ENCODE measurements at regions not wholly inside any gene's neighbourhood (a gene's known extent, or its start where the extent isn't known, plus 50 kb on each side); places are given as distances from the start of the nearest gene placed in this dataset.
"Not testable (repeated sequence)": the region's sequence is repeated elsewhere in the genome, so short reads cannot be mapped to it uniquely, and the experiment has no call there.

DNA sequence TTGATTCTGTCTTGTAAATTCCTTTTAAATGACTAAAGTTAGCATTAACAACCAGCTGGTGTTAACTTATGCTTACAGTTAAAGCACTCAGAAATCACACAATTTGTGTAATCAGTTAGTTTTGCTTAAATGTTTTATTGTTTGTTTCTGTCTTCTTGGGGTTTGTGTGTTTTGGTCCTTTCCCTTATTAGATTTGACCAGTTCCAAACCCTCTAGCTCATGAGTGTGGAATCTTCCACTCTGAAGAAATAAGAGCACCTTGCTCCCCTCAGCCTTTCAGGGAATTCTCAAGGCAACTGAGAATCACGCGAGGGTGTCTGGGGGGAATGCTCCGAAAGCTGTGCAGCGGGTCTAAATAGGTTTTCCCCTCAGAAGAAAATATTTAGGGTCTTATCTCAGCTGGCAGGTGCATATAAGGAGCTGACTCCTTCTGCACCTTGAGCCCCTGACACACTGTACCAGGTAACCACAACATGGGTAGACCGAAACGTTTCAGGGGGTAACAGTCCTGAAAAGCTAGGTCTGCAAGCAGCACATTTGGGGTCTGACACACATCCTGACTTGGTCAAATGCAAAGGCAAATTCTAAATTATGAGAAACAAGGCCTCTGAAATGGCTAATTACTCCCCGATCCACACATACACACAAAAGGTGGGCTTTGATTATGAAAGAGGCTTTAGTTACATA lies 188.1 kb upstream of the ETV3 start:
- Histone ChIP-seq H3K36me3 (ENCODE audit: control insufficient read depth, insufficient read depth, low read length) (no peaks in the 10 kb centered on the region), H3K4me1 (ENCODE audit: control insufficient read depth, insufficient read depth, low read length) (no peaks in the 10 kb centered on the region), H3K27me3 (ENCODE audit: control insufficient read depth, insufficient read depth, low read length) (no peaks in the 10 kb centered on the region), H3K9me3 (ENCODE audit: control insufficient read depth, insufficient read depth, low read depth, low read length) (no peaks in the 10 kb centered on the region), H3K27ac (ENCODE audit: low read length) (no peak overlapping the region), H3K4me3 (ENCODE audit: low read depth in 2 of 2, low read length in 2 of 2) (no peak overlapping the region)
- ATAC-seq (no peak), DNase-seq (ENCODE audit: low read depth, low spot score) (no peak)
- no TSS peak for BruUV-seq (replicated peaks)
- ChIA-PET CTCF (no interaction called here), POLR2A (no interaction called here)
- intact Hi-C loops (cut with micrococcal nuclease; ENCODE audit: unreplicated experiment) (no loop called here), in situ Hi-C loops (cut with HindIII; ENCODE audit: low pct_unique_long_range_greater_than_20kb, low sequenced_read_pairs) (no loop called here)
- no peak for TF ChIP-seq SIN3A (IDR thresholded peaks at IDR 0.05; ENCODE audit: borderline replicate concordance, insufficient read depth, low read depth, low read length)
- TF ChIP-seq POLR2AphosphoS5 (IDR thresholded peaks at IDR 0.05; ENCODE audit: low read depth, low read length) = no peak
- no peak for TF ChIP-seq TCF7L2 (IDR thresholded peaks at IDR 0.05; ENCODE audit: low read depth, low read length)
- no peak for TF ChIP-seq CTCF (IDR thresholded peaks at IDR 0.05)

- ATAC-seq = no peak
- no TSS peak for BruUV-seq (replicated peaks)
- TF ChIP-seq CTCF (IDR thresholded peaks at IDR 0.05) = no peak
- no peak for TF ChIP-seq TCF7L2 (IDR thresholded peaks at IDR 0.05; ENCODE audit: low read depth, low read length)
- no peak for TF ChIP-seq SIN3A (IDR thresholded peaks at IDR 0.05; ENCODE audit: borderline replicate concordance, insufficient read depth, low read depth, low read length)
- no peak for TF ChIP-seq POLR2AphosphoS5 (IDR thresholded peaks at IDR 0.05; ENCODE audit: low read depth, low read length)
- TF ChIP-seq, protein P1, sequence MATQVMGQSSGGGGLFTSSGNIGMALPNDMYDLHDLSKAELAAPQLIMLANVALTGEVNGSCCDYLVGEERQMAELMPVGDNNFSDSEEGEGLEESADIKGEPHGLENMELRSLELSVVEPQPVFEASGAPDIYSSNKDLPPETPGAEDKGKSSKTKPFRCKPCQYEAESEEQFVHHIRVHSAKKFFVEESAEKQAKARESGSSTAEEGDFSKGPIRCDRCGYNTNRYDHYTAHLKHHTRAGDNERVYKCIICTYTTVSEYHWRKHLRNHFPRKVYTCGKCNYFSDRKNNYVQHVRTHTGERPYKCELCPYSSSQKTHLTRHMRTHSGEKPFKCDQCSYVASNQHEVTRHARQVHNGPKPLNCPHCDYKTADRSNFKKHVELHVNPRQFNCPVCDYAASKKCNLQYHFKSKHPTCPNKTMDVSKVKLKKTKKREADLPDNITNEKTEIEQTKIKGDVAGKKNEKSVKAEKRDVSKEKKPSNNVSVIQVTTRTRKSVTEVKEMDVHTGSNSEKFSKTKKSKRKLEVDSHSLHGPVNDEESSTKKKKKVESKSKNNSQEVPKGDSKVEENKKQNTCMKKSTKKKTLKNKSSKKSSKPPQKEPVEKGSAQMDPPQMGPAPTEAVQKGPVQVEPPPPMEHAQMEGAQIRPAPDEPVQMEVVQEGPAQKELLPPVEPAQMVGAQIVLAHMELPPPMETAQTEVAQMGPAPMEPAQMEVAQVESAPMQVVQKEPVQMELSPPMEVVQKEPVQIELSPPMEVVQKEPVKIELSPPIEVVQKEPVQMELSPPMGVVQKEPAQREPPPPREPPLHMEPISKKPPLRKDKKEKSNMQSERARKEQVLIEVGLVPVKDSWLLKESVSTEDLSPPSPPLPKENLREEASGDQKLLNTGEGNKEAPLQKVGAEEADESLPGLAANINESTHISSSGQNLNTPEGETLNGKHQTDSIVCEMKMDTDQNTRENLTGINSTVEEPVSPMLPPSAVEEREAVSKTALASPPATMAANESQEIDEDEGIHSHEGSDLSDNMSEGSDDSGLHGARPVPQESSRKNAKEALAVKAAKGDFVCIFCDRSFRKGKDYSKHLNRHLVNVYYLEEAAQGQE (IDR thresholded peaks at IDR 0.05; ENCODE audit: insufficient read depth in 1 of 2, low read depth in 2 of 2, low read length in 1 of 2) = no peak
- in situ Hi-C loops (cut with HindIII; ENCODE audit: low pct_unique_long_range_greater_than_20kb, low sequenced_read_pairs) (no loop called here), intact Hi-C loops (cut with micrococcal nuclease; ENCODE audit: unreplicated experiment) (no loop called here)
- ChIA-PET POLR2A (no interaction called here), CTCF (no interaction called here)
- DNase-seq (ENCODE audit: low read depth, low spot score) = no peak
- no peak overlapping the region for H3K4me3 ChIP-seq (ENCODE audit: low read depth in 2 of 2, low read length in 2 of 2)
- no peaks in the 10 kb centered on the region for H3K9me3 ChIP-seq (ENCODE audit: control insufficient read depth, insufficient read depth, low read depth, low read length)
- no peak overlapping the region for H3K27ac ChIP-seq (ENCODE audit: low read length)
- no peaks in the 10 kb centered on the region for H3K4me1 ChIP-seq (ENCODE audit: control insufficient read depth, insufficient read depth, low read length)
- H3K36me3 ChIP-seq (ENCODE audit: control insufficient read depth, insufficient read depth, low read length) = no peaks in the 10 kb centered on the region
- H3K27me3 ChIP-seq (ENCODE audit: control insufficient read depth, insufficient read depth, low read length) = no peaks in the 10 kb centered on the region
Measured at GRCh38 chr1:157325220-157325619, 187.0 kb upstream of the ETV3 start.

DNA sequence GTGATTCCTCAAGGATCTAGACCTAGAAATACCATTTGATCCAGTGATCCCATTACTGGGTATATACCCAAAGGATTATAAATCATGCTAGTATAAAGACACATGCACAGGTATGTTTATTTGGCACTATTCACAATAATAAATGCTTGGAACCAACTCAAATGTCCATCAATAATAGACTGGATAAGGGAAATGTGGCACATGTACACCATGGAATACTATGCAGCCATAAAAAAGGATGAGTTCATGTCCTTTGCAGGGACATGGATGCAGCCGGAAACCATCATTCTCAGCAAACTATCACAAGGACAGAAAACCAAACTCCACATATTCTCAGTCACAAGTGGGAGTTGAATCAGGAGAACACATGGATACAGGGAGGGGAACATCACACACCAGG lies 183.8 kb upstream of the ETV3 start:
- DNase-seq (ENCODE audit: low read depth, low spot score); H3K4me3 ChIP-seq (ENCODE audit: low read depth in 2 of 2, low read length in 2 of 2); H3K9me3 ChIP-seq (ENCODE audit: control insufficient read depth, insufficient read depth, low read depth, low read length); H3K27ac ChIP-seq (ENCODE audit: low read length); H3K36me3 ChIP-seq (ENCODE audit: control insufficient read depth, insufficient read depth, low read length); ATAC-seq; H3K4me1 ChIP-seq (ENCODE audit: control insufficient read depth, insufficient read depth, low read length); CTCF ChIA-PET; POLR2A ChIA-PET; BruUV-seq (replicated peaks); H3K27me3 ChIP-seq (ENCODE audit: control insufficient read depth, insufficient read depth, low read length); in situ Hi-C loops (cut with HindIII; ENCODE audit: low pct_unique_long_range_greater_than_20kb, low sequenced_read_pairs); intact Hi-C loops (cut with micrococcal nuclease; ENCODE audit: unreplicated experiment): not testable (repeated sequence)
